ENCODE measurements at regions not wholly inside any gene's neighbourhood (a gene's known extent, or its start where the extent isn't known, plus 50 kb on each side); places are given as distances from the start of the nearest gene placed in this dataset.

GRCh38 chr20:58583586-58583985 lies 67.5 kb upstream of the STX16 start:
- FAIRE-seq (no peak), DNase-seq (ENCODE audit: low read depth in 1 of 2, low spot score in 2 of 2) (no peak)
- no peak overlapping the region for H2BK20ac ChIP-seq (ENCODE audit: low read length)
- no peak overlapping the region for H4K8ac ChIP-seq (ENCODE audit: extremely low read depth, insufficient read depth, low read length)
- no peaks in the 10 kb centered on the region for H3K79me1 ChIP-seq (ENCODE audit: low read depth, low read length)
- H2AK5ac ChIP-seq (ENCODE audit: low read depth, low read length), result no peak overlapping the region
- WGBS, 2 experiments (ENCODE audit: extremely low coverage in 1 of 2, insufficient coverage in 1 of 2, insufficient read length in 1 of 2, insufficient replicate concordance in 2 of 2, low coverage in 1 of 2, low lambda C conversion rate in 2 of 2, missing lambda C conversion rate in 1 of 2), result 68% methylated on average over 8 of the region's 8 CpGs; no CpG with 5 or more reads in 1 of the 2 experiments
- H3K4ac ChIP-seq (replicated peaks; ENCODE audit: insufficient read length, low read depth, low read length), result no peak overlapping the region
- H2AFZ ChIP-seq (ENCODE audit: low read length), result peak overlapping the region; percentile 76; the same call in 1 of the 2 replicates
- peaks cover 0 to 6% (median 2%) of the 10 kb centered on the region in 4 experiments; a peak in 4 of 7 replicates for H3K4me1 ChIP-seq (replicated peaks in 1 of 4; ENCODE audit: control insufficient read depth in 3 of 4, insufficient read depth in 4 of 4, low read length in 3 of 4)
- H3K36me3 ChIP-seq (ENCODE audit: control insufficient read depth in 2 of 4, insufficient read depth in 4 of 4, low read length in 3 of 4), result no peaks in the 10 kb centered on the region
- no peak overlapping the region for H3K23ac ChIP-seq (ENCODE audit: insufficient read length)
- H3K27ac ChIP-seq (ENCODE audit: low read depth, low read length), result no peak overlapping the region
- peak overlapping the region; percentile 63 for H4K91ac ChIP-seq (replicated peaks; ENCODE audit: insufficient read length, low read length)
- H3K4me2 ChIP-seq (ENCODE audit: insufficient read depth in 1 of 2, low read depth in 2 of 2, low read length in 2 of 2), result no peak overlapping the region
- H4K5ac ChIP-seq (ENCODE audit: insufficient read length, low read depth, low read length), result no peak overlapping the region
- H2BK12ac ChIP-seq (ENCODE audit: low read depth, low read length), result peak overlapping the region; percentile 60; the same call in 1 of the 2 replicates
- ChIA-PET CTCF (ENCODE audit: partially characterized antibody) (interaction anchor here (0.9 to 1.9 kb wide), 4 partner anchors 31 to 86 kb away, joined by 3 to 4 read pairs (median 4); no protein-coding TSS in a partner anchor), POLR2A (ENCODE audit: partially characterized antibody) (interaction anchor here (0.6 to 0.7 kb wide), 2 partner anchors 43 to 413 kb away, joined by 3 read pairs; no protein-coding TSS in a partner anchor)
- H4K20me1 ChIP-seq (replicated peaks in 1 of 2; ENCODE audit: control insufficient read depth in 1 of 2, insufficient read depth in 2 of 2, low read length in 2 of 2), result no peaks in the 10 kb centered on the region
- no peak overlapping the region for H2BK5ac ChIP-seq (ENCODE audit: low read depth, low read length)
- no peak overlapping the region for H3K14ac ChIP-seq (ENCODE audit: insufficient read length)
- no peaks in the 10 kb centered on the region; a peak in 1 of 7 replicates for H3K27me3 ChIP-seq (replicated peaks in 1 of 4; ENCODE audit: control insufficient read depth in 3 of 4, extremely low read depth in 1 of 4, insufficient read depth in 3 of 4, low read length in 3 of 4)
- H3K56ac ChIP-seq (replicated peaks; ENCODE audit: insufficient read length, low read depth, low read length), result no peak overlapping the region
- H3K9ac ChIP-seq (replicated peaks in 1 of 4; ENCODE audit: extremely low read depth in 1 of 4, low read depth in 3 of 4, low read length in 3 of 4), result no peak overlapping the region
- H3K79me2 ChIP-seq (ENCODE audit: control insufficient read depth in 1 of 2, insufficient read depth in 2 of 2, low read length in 2 of 2), result no peaks in the 10 kb centered on the region
- no peak overlapping the region for H2BK120ac ChIP-seq (replicated peaks; ENCODE audit: low read depth, low read length)
- H3K9me3 ChIP-seq (ENCODE audit: insufficient read depth in 2 of 2, low read depth in 1 of 2, low read length in 1 of 2), result peaks cover 0 to 4% of the 10 kb centered on the region in 2 experiments; a peak in 1 of 4 replicates
- peaks cover 2% of the 10 kb centered on the region; the same call in 1 of the 2 replicates for H3K23me2 ChIP-seq (ENCODE audit: low read depth, low read length)
- peak overlapping the region; percentile 81; the same call in 1 of the 2 replicates for H2BK15ac ChIP-seq (ENCODE audit: low read length)
- no peak overlapping the region for H3K4me3 ChIP-seq (ENCODE audit: extremely low read depth in 1 of 4, insufficient read depth in 2 of 4, low read depth in 3 of 4, low read length in 4 of 4)
- H3K18ac ChIP-seq (ENCODE audit: extremely low read depth, low read length), result no peak overlapping the region; the same call in 1 of the 2 replicates
- no peak for TF ChIP-seq CTCF (IDR thresholded peaks at IDR 0.05; ENCODE audit: control extremely low read depth in 1 of 3, insufficient read depth in 1 of 3, low read depth in 1 of 3, low read length in 3 of 3)
- no peak for TF ChIP-seq RXRA (IDR thresholded peaks at IDR 0.05; ENCODE audit: insufficient read depth, low read depth, low read length)
- TF ChIP-seq SRF (IDR thresholded peaks at IDR 0.05; ENCODE audit: low read depth, low read length), result no peak
- no peak for TF ChIP-seq CEBPB (IDR thresholded peaks at IDR 0.05; ENCODE audit: low read depth, low read length)
- no peak for TF ChIP-seq PHF8 (conservative IDR thresholded peaks at IDR 0.05; ENCODE audit: low read depth, low read length)
- TF ChIP-seq SP4 (IDR thresholded peaks at IDR 0.05; ENCODE audit: low read length), result no peak
- TF ChIP-seq CBX5 (IDR thresholded peaks at IDR 0.05; ENCODE audit: low read depth, low read length), result no peak
- no peak for TF ChIP-seq RNF2 (IDR thresholded peaks at IDR 0.05; ENCODE audit: borderline replicate concordance, low read depth, low read length, missing control alignments, poor library complexity, severe bottlenecking)
- TF ChIP-seq TBP (IDR thresholded peaks at IDR 0.05; ENCODE audit: low read depth, low read length), result no peak
- TF ChIP-seq SP1 (IDR thresholded peaks at IDR 0.05; ENCODE audit: low read depth, low read length), result no peak

Data from H1 (cell line).